KMS-11 (cell line): ENCODE measurements at regions not wholly inside any gene's neighbourhood (a gene's known extent, or its start where the extent isn't known, plus 50 kb on each side); places are given as distances from the start of the nearest gene placed in this dataset.

Source experiments
- H2AFZ ChIP-seq: fragments of 200-600 bp; sonication (generic); 2 replicates; pipeline ENCODE4 v1.6.1; 2016; ENCODE audit warnings: antibody characterized with exemption, mixed run types, low read depth
- H3K27ac ChIP-seq: fragments of 200-600 bp; sonication (generic); 2 replicates; pipeline ENCODE4 v1.6.1; 2016; ENCODE audit warnings: mild to moderate bottlenecking, mixed run types
- H3K27me3 ChIP-seq: fragments of 200-600 bp; sonication (generic); 2 replicates; pipeline ENCODE4 v1.6.1; 2017; ENCODE audit warnings: mild to moderate bottlenecking, low read depth, mixed run types, moderate library complexity; ENCODE audit not compliant: insufficient read depth
- H3K36me3 ChIP-seq: fragments of 200-600 bp; sonication (generic); 2 replicates; pipeline ENCODE4 v1.6.1; 2017; ENCODE audit warnings: mild to moderate bottlenecking, mixed run types; ENCODE audit not compliant: insufficient read depth
- H3K4me1 ChIP-seq: fragments of 200-600 bp; sonication (generic); 2 replicates; pipeline ENCODE4 v1.6.1; 2016; ENCODE audit warnings: mild to moderate bottlenecking, low read depth, mixed run types; ENCODE audit not compliant: poor library complexity, severe bottlenecking
- H3K4me2 ChIP-seq: fragments of 200-600 bp; sonication (generic); 2 replicates; pipeline ENCODE4 v1.7.0; 2016; ENCODE audit warnings: mild to moderate bottlenecking, mixed run types
- H3K4me3 ChIP-seq: fragments of 200-600 bp; sonication (generic); IDR thresholded peaks from 2 replicates; pipeline ENCODE4 v1.6.1; 2017; ENCODE audit warnings: low read depth, low read length, mixed read lengths; ENCODE audit not compliant: insufficient read depth
- H3K79me2 ChIP-seq: fragments of 200-600 bp; sonication (generic); 2 replicates; pipeline ENCODE4 v1.6.1; 2016; ENCODE audit warnings: low read depth, mixed run types; ENCODE audit not compliant: insufficient read depth
- H3K9ac ChIP-seq: fragments of 200-600 bp; sonication (generic); 2 replicates; pipeline ENCODE4 v1.6.1; 2016; ENCODE audit warnings: mild to moderate bottlenecking, mixed run types
- H4K20me1 ChIP-seq: fragments of 200-600 bp; sonication (generic); 2 replicates; pipeline ENCODE4 v1.6.1; 2016; ENCODE audit warnings: mild to moderate bottlenecking, mixed run types; ENCODE audit not compliant: insufficient read depth
- CTCF ChIP-seq: fragments of 200-600 bp; sonication (generic); conservative IDR thresholded peaks from 2 replicates; pipeline ENCODE4 v1.6.1; 2017; ENCODE audit warnings: low read depth, mild to moderate bottlenecking, antibody characterized with exemption, low read length, moderate library complexity, mixed read lengths

- Histone ChIP-seq H3K36me3 (no peaks in the 10 kb centered on the region), H3K9ac (no peak overlapping the region), H3K27ac (no peak overlapping the region), H2AFZ (no peak overlapping the region), H3K4me3 (no peak overlapping the region), H3K4me2 (no peak overlapping the region), H3K4me1 (no peaks in the 10 kb centered on the region), H3K79me2 (no peaks in the 10 kb centered on the region), H4K20me1 (no peaks in the 10 kb centered on the region), H3K27me3 (no peaks in the 10 kb centered on the region)
- no peak for TF ChIP-seq CTCF
Measured at GRCh38 chr4:122276359-122276758, 102.5 kb upstream of the ADAD1 start.

GRCh38 chr4:122278976-122279375 is 99.8 kb upstream of the ADAD1 start:
- Histone ChIP-seq H3K4me1 (no peaks in the 10 kb centered on the region), H3K27me3 (no peaks in the 10 kb centered on the region), H2AFZ (no peak overlapping the region), H3K4me2 (no peak overlapping the region), H3K79me2 (no peaks in the 10 kb centered on the region), H4K20me1 (no peaks in the 10 kb centered on the region), H3K9ac (no peak overlapping the region), H3K4me3 (no peak overlapping the region), H3K27ac (no peak overlapping the region), H3K36me3 (no peaks in the 10 kb centered on the region)
- no peak for TF ChIP-seq CTCF

- Histone ChIP-seq H4K20me1 (no peaks in the 10 kb centered on the region), H3K27ac (no peak overlapping the region), H3K36me3 (no peaks in the 10 kb centered on the region), H3K4me3 (no peak overlapping the region), H2AFZ (no peak overlapping the region), H3K4me1 (no peaks in the 10 kb centered on the region), H3K27me3 (no peaks in the 10 kb centered on the region), H3K79me2 (no peaks in the 10 kb centered on the region), H3K9ac (no peak overlapping the region), H3K4me2 (no peak overlapping the region)
- no peak for TF ChIP-seq CTCF
Measured at GRCh38 chr4:122279670-122280069, 99.1 kb upstream of the ADAD1 start.

GRCh38 chr4:122285285-122285684 is 93.5 kb upstream of the ADAD1 start:
- no peaks in the 10 kb centered on the region for H3K4me1 ChIP-seq
- no peaks in the 10 kb centered on the region for H3K27me3 ChIP-seq
- no peaks in the 10 kb centered on the region for H3K79me2 ChIP-seq
- H2AFZ ChIP-seq: no peak overlapping the region
- no peak overlapping the region for H3K9ac ChIP-seq
- H3K27ac ChIP-seq: no peak overlapping the region
- no peak overlapping the region for H3K4me2 ChIP-seq
- no peak overlapping the region for H3K4me3 ChIP-seq
- TF ChIP-seq CTCF: no peak
- no peaks in the 10 kb centered on the region for H3K36me3 ChIP-seq
- H4K20me1 ChIP-seq: no peaks in the 10 kb centered on the region
